ENCODE measurements at regions not wholly inside any gene's neighbourhood (a gene's known extent, or its start where the extent isn't known, plus 50 kb on each side); places are given as distances from the start of the nearest gene placed in this dataset.
"Not testable (repeated sequence)": the region's sequence is repeated elsewhere in the genome, so short reads cannot be mapped to it uniquely, and the experiment has no call there.

GRCh38 chr12:124645530-124646244 lies 78.3 kb upstream of the NCOR2 start:
- ATAC-seq (ENCODE audit: low FRiP score): no peak
- H3K4me3 ChIP-seq (ENCODE audit: low read length in 2 of 2): no peak overlapping the region

GRCh38 chr12:124643768-124644167 lies 76.4 kb upstream of the NCOR2 start:
- H3K36me3 ChIP-seq (ENCODE audit: control insufficient read depth in 1 of 2, insufficient read depth in 2 of 2, low read length in 1 of 2); H3K27ac ChIP-seq (ENCODE audit: low read depth in 1 of 2, low read length in 2 of 2); ATAC-seq (ENCODE audit: low FRiP score); DNase-seq; intact Hi-C loops (cut with DNase I); H3K9me3 ChIP-seq (ENCODE audit: control insufficient read depth, low read length); H3K4me1 ChIP-seq (ENCODE audit: control insufficient read depth in 1 of 2, insufficient read depth in 2 of 2, low read length in 2 of 2); H3K4me3 ChIP-seq (ENCODE audit: low read length in 2 of 2); H3K27me3 ChIP-seq (ENCODE audit: control insufficient read depth in 1 of 2, insufficient read depth in 2 of 2, low read length in 1 of 2): not testable (repeated sequence)
- WGBS, 2 donors: 96 to 97% methylated on average over 6 of the region's 6 CpGs

More at GRCh38 chr12:124645530-124646244, 78.3 kb upstream of the NCOR2 start:
- no peaks in the 10 kb centered on the region for H3K4me1 ChIP-seq (ENCODE audit: control insufficient read depth in 1 of 2, insufficient read depth in 2 of 2, low read length in 2 of 2)
- DNase-seq: no peak
- H3K9me3 ChIP-seq (ENCODE audit: control insufficient read depth, low read length): no peaks in the 10 kb centered on the region
- H3K27ac ChIP-seq (ENCODE audit: low read depth in 1 of 2, low read length in 2 of 2): no peak overlapping the region
- intact Hi-C loops (cut with DNase I): no loop called here
- no peaks in the 10 kb centered on the region for H3K27me3 ChIP-seq (ENCODE audit: control insufficient read depth in 1 of 2, insufficient read depth in 2 of 2, low read length in 1 of 2)
- WGBS, 2 donors: 77 to 79% methylated on average over 18 of the region's 18 CpGs
- no peaks in the 10 kb centered on the region for H3K36me3 ChIP-seq (ENCODE audit: control insufficient read depth in 1 of 2, insufficient read depth in 2 of 2, low read length in 1 of 2)

GRCh38 chr12:124642105-124642504 lies 74.7 kb upstream of the NCOR2 start:
- ATAC-seq (ENCODE audit: low FRiP score) (no peak), DNase-seq (no peak)
- Histone ChIP-seq H3K9me3 (ENCODE audit: control insufficient read depth, low read length) (no peaks in the 10 kb centered on the region), H3K36me3 (ENCODE audit: control insufficient read depth in 1 of 2, insufficient read depth in 2 of 2, low read length in 1 of 2) (no peaks in the 10 kb centered on the region), H3K27me3 (ENCODE audit: control insufficient read depth in 1 of 2, insufficient read depth in 2 of 2, low read length in 1 of 2) (no peaks in the 10 kb centered on the region), H3K27ac (ENCODE audit: low read depth in 1 of 2, low read length in 2 of 2) (no peak overlapping the region), H3K4me3 (ENCODE audit: low read length in 2 of 2) (no peak overlapping the region), H3K4me1 (ENCODE audit: control insufficient read depth in 1 of 2, insufficient read depth in 2 of 2, low read length in 2 of 2) (no peaks in the 10 kb centered on the region)
- intact Hi-C loops (cut with DNase I): no loop called here
- WGBS, 2 donors: 88 to 95% methylated on average over 8 of the region's 8 CpGs

GRCh38 chr12:124641591-124641990 lies 74.2 kb upstream of the NCOR2 start:
- no peak for ATAC-seq (ENCODE audit: low FRiP score)
- WGBS, 2 donors: 81 to 95% methylated on average over 6 of the region's 6 CpGs
- no peak for DNase-seq
- Histone ChIP-seq H3K27me3 (ENCODE audit: control insufficient read depth in 1 of 2, insufficient read depth in 2 of 2, low read length in 1 of 2) (no peaks in the 10 kb centered on the region), H3K9me3 (ENCODE audit: control insufficient read depth, low read length) (no peaks in the 10 kb centered on the region), H3K27ac (ENCODE audit: low read depth in 1 of 2, low read length in 2 of 2) (no peak overlapping the region), H3K4me3 (ENCODE audit: low read length in 2 of 2) (no peak overlapping the region), H3K36me3 (ENCODE audit: control insufficient read depth in 1 of 2, insufficient read depth in 2 of 2, low read length in 1 of 2) (no peaks in the 10 kb centered on the region), H3K4me1 (ENCODE audit: control insufficient read depth in 1 of 2, insufficient read depth in 2 of 2, low read length in 2 of 2) (no peaks in the 10 kb centered on the region)
- intact Hi-C loops (cut with DNase I): no loop called here

GRCh38 chr12:124640056-124640455 lies 72.6 kb upstream of the NCOR2 start:
- Histone ChIP-seq H3K9me3 (ENCODE audit: control insufficient read depth, low read length) (no peaks in the 10 kb centered on the region), H3K4me1 (ENCODE audit: control insufficient read depth in 1 of 2, insufficient read depth in 2 of 2, low read length in 2 of 2) (no peaks in the 10 kb centered on the region), H3K36me3 (ENCODE audit: control insufficient read depth in 1 of 2, insufficient read depth in 2 of 2, low read length in 1 of 2) (no peaks in the 10 kb centered on the region), H3K27ac (ENCODE audit: low read depth in 1 of 2, low read length in 2 of 2) (no peak overlapping the region), H3K4me3 (ENCODE audit: low read length in 2 of 2) (no peak overlapping the region), H3K27me3 (ENCODE audit: control insufficient read depth in 1 of 2, insufficient read depth in 2 of 2, low read length in 1 of 2) (no peaks in the 10 kb centered on the region)
- WGBS, 2 donors: 1 to 7% methylated on average over 5 of the region's 5 CpGs
- intact Hi-C loops (cut with DNase I): no loop called here
- ATAC-seq (ENCODE audit: low FRiP score) (no peak), DNase-seq (no peak)

GRCh38 chr12:124639122-124639806 lies 71.9 kb upstream of the NCOR2 start:
- intact Hi-C loops (cut with DNase I): no loop called here
- 39 to 42% methylated on average over 6 of the region's 6 CpGs for WGBS, 2 donors
- H3K27ac ChIP-seq (ENCODE audit: low read depth in 1 of 2, low read length in 2 of 2): no peak overlapping the region

GRCh38 chr12:124637581-124637981 lies 70.2 kb upstream of the NCOR2 start:
- DNase-seq (no peak), ATAC-seq (ENCODE audit: low FRiP score) (peak; percentile 11)
- no peak overlapping the region for H3K27ac ChIP-seq (ENCODE audit: low read depth in 1 of 2, low read length in 2 of 2)
- WGBS, 2 donors: 78 to 80% methylated on average over 12 of the region's 12 CpGs
- H3K36me3 ChIP-seq (ENCODE audit: control insufficient read depth in 1 of 2, insufficient read depth in 2 of 2, low read length in 1 of 2): no peaks in the 10 kb centered on the region
- intact Hi-C loops (cut with DNase I): no loop called here
- no peaks in the 10 kb centered on the region for H3K27me3 ChIP-seq (ENCODE audit: control insufficient read depth in 1 of 2, insufficient read depth in 2 of 2, low read length in 1 of 2)
- H3K9me3 ChIP-seq (ENCODE audit: control insufficient read depth, low read length): no peaks in the 10 kb centered on the region
- no peak overlapping the region for H3K4me3 ChIP-seq (ENCODE audit: low read length in 2 of 2)
- no peaks in the 10 kb centered on the region for H3K4me1 ChIP-seq (ENCODE audit: control insufficient read depth in 1 of 2, insufficient read depth in 2 of 2, low read length in 2 of 2)

More at GRCh38 chr12:124639122-124639806, 71.9 kb upstream of the NCOR2 start:
- no peak overlapping the region for H3K4me3 ChIP-seq (ENCODE audit: low read length in 2 of 2)
- no peaks in the 10 kb centered on the region for H3K36me3 ChIP-seq (ENCODE audit: control insufficient read depth in 1 of 2, insufficient read depth in 2 of 2, low read length in 1 of 2)
- no peaks in the 10 kb centered on the region for H3K4me1 ChIP-seq (ENCODE audit: control insufficient read depth in 1 of 2, insufficient read depth in 2 of 2, low read length in 2 of 2)
- no peaks in the 10 kb centered on the region for H3K9me3 ChIP-seq (ENCODE audit: control insufficient read depth, low read length)
- no peak for ATAC-seq (ENCODE audit: low FRiP score)
- no peak for DNase-seq
- H3K27me3 ChIP-seq (ENCODE audit: control insufficient read depth in 1 of 2, insufficient read depth in 2 of 2, low read length in 1 of 2): no peaks in the 10 kb centered on the region

GRCh38 chr12:124637163-124637562 lies 69.8 kb upstream of the NCOR2 start:
- 72 to 83% methylated on average over 4 of the region's 4 CpGs for WGBS, 2 donors
- no peak overlapping the region for H3K27ac ChIP-seq (ENCODE audit: low read depth in 1 of 2, low read length in 2 of 2)
- H3K4me3 ChIP-seq (ENCODE audit: low read length in 2 of 2): no peak overlapping the region

More at GRCh38 chr12:124637163-124637562, 69.8 kb upstream of the NCOR2 start:
- intact Hi-C loops (cut with DNase I): no loop called here
- Histone ChIP-seq H3K4me1 (ENCODE audit: control insufficient read depth in 1 of 2, insufficient read depth in 2 of 2, low read length in 2 of 2) (no peaks in the 10 kb centered on the region), H3K27me3 (ENCODE audit: control insufficient read depth in 1 of 2, insufficient read depth in 2 of 2, low read length in 1 of 2) (no peaks in the 10 kb centered on the region), H3K9me3 (ENCODE audit: control insufficient read depth, low read length) (no peaks in the 10 kb centered on the region), H3K36me3 (ENCODE audit: control insufficient read depth in 1 of 2, insufficient read depth in 2 of 2, low read length in 1 of 2) (no peaks in the 10 kb centered on the region)
- ATAC-seq (ENCODE audit: low FRiP score): no peak
- DNase-seq: no peak

Measured in aorta (tissue), 5 donors.